PC-9 (cell line): ENCODE measurements at regions not wholly inside any gene's neighbourhood (a gene's known extent, or its start where the extent isn't known, plus 50 kb on each side); places are given as distances from the start of the nearest gene placed in this dataset.

Experiments used
- BruUV-seq: library from RNA; stranded (reverse); fragments of 400-500 nt; replicated peaks from 2 replicates; lab custom pipeline; 2021; lab: Mats Ljungman, UMichigan
- CTCF ChIA-PET: fragments of 300-600 bp; sonication (Branson Sonifier 250); formaldehyde crosslinking; loops from one replicate; lab custom pipeline; 2022; ENCODE audit warnings: antibody characterized with exemption; lab: Charles Lee
- POLR2A ChIA-PET: fragments of 300-600 bp; sonication (Branson Sonifier 250); formaldehyde crosslinking; loops from one replicate; lab custom pipeline; 2022; ENCODE audit warnings: antibody characterized with exemption; ENCODE audit not compliant: unreplicated experiment; lab: Charles Lee
- DNase-seq, 2 experiments: peaks; one replicate each; pipeline versions ENCODE4 v3.0.0 to v3.0.0-alpha.2; 2015 to 2022; ENCODE audit warnings: mixed read lengths in 1 of 2
- H2AFZ ChIP-seq: fragments of 200-600 bp; sonication (generic); 2 replicates; pipeline ENCODE4 v1.8.1; 2017; ENCODE audit warnings: antibody characterized with exemption
- H3F3A ChIP-seq: fragments of 200-600 bp; sonication (generic); 2 replicates; pipeline ENCODE4 v1.8.1; 2017; ENCODE audit warnings: antibody characterized with exemption, mild to moderate bottlenecking, low read depth; ENCODE audit not compliant: insufficient read depth
- H3K27ac ChIP-seq: fragments of 200-600 bp; sonication (generic); 2 replicates; pipeline ENCODE4 v1.6.1; 2016; ENCODE audit warnings: mixed run types
- H3K27me3 ChIP-seq: fragments of 200-600 bp; sonication (generic); 2 replicates; pipeline ENCODE4 v1.6.1; 2016; ENCODE audit warnings: low read depth, mixed run types; ENCODE audit not compliant: insufficient read depth
- H3K36me3 ChIP-seq: fragments of 200-600 bp; sonication (generic); 2 replicates; pipeline ENCODE4 v1.6.1; 2016; ENCODE audit warnings: low read depth, mixed run types
- H3K4me1 ChIP-seq: fragments of 200-600 bp; sonication (generic); replicated peaks from 2 replicates; pipeline ENCODE4 v1.6.1; 2016; ENCODE audit warnings: mixed run types; ENCODE audit not compliant: insufficient read depth
- H3K4me2 ChIP-seq: fragments of 200-600 bp; sonication (generic); 2 replicates; pipeline ENCODE4 v1.6.1; 2017; ENCODE audit warnings: mixed run types
- H3K4me3 ChIP-seq: fragments of 200-600 bp; sonication (generic); 2 replicates; pipeline ENCODE4 v1.6.1; 2016; ENCODE audit warnings: mixed run types
- H3K79me2 ChIP-seq: fragments of 200-600 bp; sonication (generic); 2 replicates; pipeline ENCODE4 v1.6.1; 2017; ENCODE audit warnings: low read depth, mixed run types
- H3K9me2 ChIP-seq: fragments of 200-600 bp; sonication (generic); 2 replicates; pipeline ENCODE4 v1.8.1; 2017; ENCODE audit warnings: mild to moderate bottlenecking; ENCODE audit not compliant: insufficient read depth
- H3K9me3 ChIP-seq: fragments of 200-600 bp; sonication (generic); 2 replicates; pipeline ENCODE4 v1.8.1; 2016; ENCODE audit warnings: low read depth; ENCODE audit not compliant: insufficient read depth
- H4K20me1 ChIP-seq: fragments of 200-600 bp; sonication (generic); 2 replicates; pipeline ENCODE4 v1.8.1; 2017; ENCODE audit not compliant: insufficient read depth
- EZH2 ChIP-seq: fragments of 200-600 bp; sonication (generic); IDR thresholded peaks from 2 replicates; pipeline ENCODE4 v1.8.0; 2017; ENCODE audit warnings: antibody characterized with exemption, low read depth
- intact Hi-C: fragments of 100-400 bp; cut with micrococcal nuclease; formaldehyde crosslinking; loops from one replicate; pipeline ENCODE4 v1.10.0; 2022; ENCODE audit not compliant: unreplicated experiment
- TF ChIP-seq, protein P1 (sequence below): fragments of 200-600 bp; sonication (generic); conservative IDR thresholded peaks from 2 replicates; pipeline ENCODE4 v1.6.1; 2017; ENCODE audit warnings: mixed run types, antibody characterized with exemption, mild to moderate bottlenecking, moderate library complexity

DNA sequence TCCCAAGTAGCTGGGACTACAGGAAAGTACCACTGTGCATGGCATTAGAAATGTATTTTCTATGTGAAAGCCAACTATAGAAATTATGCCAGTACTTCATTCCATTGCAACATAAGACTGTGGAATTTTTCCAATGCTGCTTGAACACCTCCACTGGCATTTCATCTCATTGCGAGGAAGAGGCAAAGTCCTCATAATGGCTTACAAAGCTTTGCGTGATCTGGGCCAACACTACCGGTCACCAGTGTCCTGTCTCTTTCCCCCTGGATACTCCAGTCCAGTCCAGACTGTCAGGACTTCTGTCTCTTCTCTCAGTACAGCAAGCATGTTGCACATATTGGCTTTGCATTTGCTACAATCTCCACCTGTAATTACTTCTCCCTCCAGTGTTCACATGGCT, 223.5 kb downstream of the GPD2 start:
- POLR2A ChIA-PET, result no interaction called here
- no peak for DNase-seq
- Histone ChIP-seq H3K36me3 (no peaks in the 10 kb centered on the region), H3K4me2 (no peak overlapping the region), H3K9me2 (no peaks in the 10 kb centered on the region), H3F3A (no peaks in the 10 kb centered on the region), H3K27me3 (no peaks in the 10 kb centered on the region), H3K4me1 (no peaks in the 10 kb centered on the region), H3K79me2 (no peaks in the 10 kb centered on the region), H3K27ac (no peak overlapping the region), H2AFZ (no peak overlapping the region), H4K20me1 (no peaks in the 10 kb centered on the region), H3K4me3 (no peak overlapping the region), H3K9me3 (no peaks in the 10 kb centered on the region)
- intact Hi-C loops, result no loop called here
- no TSS peak for BruUV-seq
- TF ChIP-seq EZH2, result no peak
- TF ChIP-seq, protein P1, sequence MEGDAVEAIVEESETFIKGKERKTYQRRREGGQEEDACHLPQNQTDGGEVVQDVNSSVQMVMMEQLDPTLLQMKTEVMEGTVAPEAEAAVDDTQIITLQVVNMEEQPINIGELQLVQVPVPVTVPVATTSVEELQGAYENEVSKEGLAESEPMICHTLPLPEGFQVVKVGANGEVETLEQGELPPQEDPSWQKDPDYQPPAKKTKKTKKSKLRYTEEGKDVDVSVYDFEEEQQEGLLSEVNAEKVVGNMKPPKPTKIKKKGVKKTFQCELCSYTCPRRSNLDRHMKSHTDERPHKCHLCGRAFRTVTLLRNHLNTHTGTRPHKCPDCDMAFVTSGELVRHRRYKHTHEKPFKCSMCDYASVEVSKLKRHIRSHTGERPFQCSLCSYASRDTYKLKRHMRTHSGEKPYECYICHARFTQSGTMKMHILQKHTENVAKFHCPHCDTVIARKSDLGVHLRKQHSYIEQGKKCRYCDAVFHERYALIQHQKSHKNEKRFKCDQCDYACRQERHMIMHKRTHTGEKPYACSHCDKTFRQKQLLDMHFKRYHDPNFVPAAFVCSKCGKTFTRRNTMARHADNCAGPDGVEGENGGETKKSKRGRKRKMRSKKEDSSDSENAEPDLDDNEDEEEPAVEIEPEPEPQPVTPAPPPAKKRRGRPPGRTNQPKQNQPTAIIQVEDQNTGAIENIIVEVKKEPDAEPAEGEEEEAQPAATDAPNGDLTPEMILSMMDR, result no peak
- CTCF ChIA-PET, result no interaction called here

DNA sequence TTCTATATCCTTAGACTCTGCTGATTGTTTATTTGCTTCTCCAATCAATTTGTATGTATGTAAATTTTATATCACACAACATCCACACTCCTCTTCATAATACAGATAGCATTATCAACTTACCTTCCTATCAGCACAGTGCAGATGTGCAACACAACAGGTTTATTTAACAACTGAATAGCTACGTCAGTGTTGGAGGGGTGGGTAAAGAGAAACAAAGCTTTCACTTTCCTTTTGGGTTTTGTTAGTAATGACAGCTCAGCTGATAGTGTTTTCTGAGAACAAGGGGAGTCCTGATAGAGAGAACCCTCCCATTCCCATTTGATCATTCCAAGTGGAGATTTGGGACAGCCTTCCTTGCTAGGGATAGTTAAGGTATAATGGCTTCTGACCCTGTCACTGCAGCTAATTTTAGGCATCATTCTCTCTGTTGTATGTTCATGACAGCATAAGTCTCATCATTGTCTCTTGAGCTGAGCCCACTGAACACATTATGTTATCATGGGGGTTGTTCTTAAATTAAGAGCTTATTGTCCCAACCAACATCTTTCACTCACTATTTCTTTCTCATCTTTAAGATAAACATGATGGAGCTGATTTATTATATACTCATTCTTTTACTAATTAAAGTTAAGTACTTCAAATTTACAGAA, 227.7 kb downstream of the GPD2 start:
- TF ChIP-seq EZH2, result no peak
- TF ChIP-seq, protein P1, result no peak
- no TSS peak for BruUV-seq
- intact Hi-C loops, result no loop called here
- no peak overlapping the region for H3K4me3 ChIP-seq
- no peak overlapping the region for H3K27ac ChIP-seq
- H3K4me1 ChIP-seq, result no peaks in the 10 kb centered on the region
- no peaks in the 10 kb centered on the region for H3K36me3 ChIP-seq
- DNase-seq, result no peak
- ChIA-PET CTCF (no interaction called here), POLR2A (no interaction called here)
- no peaks in the 10 kb centered on the region for H3F3A ChIP-seq
- H2AFZ ChIP-seq, result no peak overlapping the region
- H3K79me2 ChIP-seq, result no peaks in the 10 kb centered on the region
- no peaks in the 10 kb centered on the region for H3K27me3 ChIP-seq
- H3K9me2 ChIP-seq, result no peaks in the 10 kb centered on the region
- H3K4me2 ChIP-seq, result no peak overlapping the region
- H4K20me1 ChIP-seq, result no peaks in the 10 kb centered on the region
- no peaks in the 10 kb centered on the region for H3K9me3 ChIP-seq

DNA sequence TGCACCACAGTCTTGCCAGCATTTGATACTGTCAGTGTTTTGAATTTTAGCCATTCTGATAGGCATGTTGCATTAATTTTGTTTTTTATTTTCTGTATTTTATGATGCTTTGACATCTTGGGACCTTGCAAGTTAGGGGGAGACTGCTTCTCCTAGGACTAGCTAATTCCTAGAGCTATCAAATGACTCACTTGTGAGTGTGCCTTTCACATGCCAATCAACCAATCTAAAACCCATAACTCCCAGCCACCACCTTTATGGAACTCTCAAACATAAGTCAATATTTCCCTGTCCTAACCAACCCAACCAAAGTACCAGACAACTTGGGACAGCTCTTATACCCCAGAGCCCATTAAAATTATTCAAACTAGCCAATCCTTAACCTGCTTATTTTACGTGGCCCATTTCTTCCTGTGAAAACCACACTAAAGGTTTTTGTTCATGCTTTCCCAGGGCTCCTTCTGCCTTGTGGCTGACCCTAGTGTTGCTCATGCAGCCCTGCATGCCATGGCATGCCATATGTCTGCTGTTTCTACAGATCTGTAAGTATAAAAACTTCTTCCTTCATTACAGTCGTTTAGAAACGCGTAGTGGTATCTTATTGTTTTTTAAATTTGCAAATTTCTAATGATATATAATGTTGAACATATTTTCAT, 230.1 kb downstream of the GPD2 start:
- ChIA-PET CTCF (no interaction called here), POLR2A (no interaction called here)
- H3K9me2 ChIP-seq, result no peaks in the 10 kb centered on the region
- no peak overlapping the region for H3K4me3 ChIP-seq
- no peaks in the 10 kb centered on the region for H4K20me1 ChIP-seq
- no peak for DNase-seq
- H2AFZ ChIP-seq, result no peak overlapping the region
- H3K9me3 ChIP-seq, result no peaks in the 10 kb centered on the region
- H3K27me3 ChIP-seq, result no peaks in the 10 kb centered on the region
- H3K4me2 ChIP-seq, result no peak overlapping the region
- H3K27ac ChIP-seq, result no peak overlapping the region
- BruUV-seq, result no TSS peak
- H3F3A ChIP-seq, result no peaks in the 10 kb centered on the region
- no peaks in the 10 kb centered on the region for H3K4me1 ChIP-seq
- intact Hi-C loops, result no loop called here
- no peaks in the 10 kb centered on the region for H3K79me2 ChIP-seq
- no peaks in the 10 kb centered on the region for H3K36me3 ChIP-seq
- TF ChIP-seq, protein P1, result no peak
- no peak for TF ChIP-seq EZH2
